Activated CD8-positive, alpha-beta T cell treated with anti-CD3 and anti-CD28 coated beads for 36 hours (primary cell): ENCODE measurements at regions not wholly inside any gene's neighbourhood (a gene's known extent, or its start where the extent isn't known, plus 50 kb on each side); places are given as distances from the start of the nearest gene placed in this dataset.

Source experiments
- ATAC-seq: fragments of 200-7000 bp; cut with Tn5 transposase; one replicate; pipeline ENCODE4 v1.10.0; 2021; ENCODE audit warnings: mild to moderate bottlenecking, moderate library complexity
- CTCF ChIA-PET: fragments of 350-600 bp; sonication (Branson Sonifier 250); formaldehyde crosslinking; loops from one replicate; lab custom pipeline; 2021; ENCODE audit warnings: antibody characterized with exemption; lab: Charles Lee
- POLR2A ChIA-PET: fragments of 350-600 bp; sonication (Branson Sonifier 250); formaldehyde crosslinking; loops from one replicate; lab custom pipeline; 2021; ENCODE audit warnings: antibody characterized with exemption; lab: Charles Lee
- DNase-seq: peaks from one replicate; pipeline ENCODE4 v3.0.0-alpha.2; 2020
- H3K27ac Mint-ChIP-seq: one replicate; pipeline ENCODE4 v1.8.0; 2021; ENCODE audit warnings: mild to moderate bottlenecking, mixed read lengths
- H3K27me3 Mint-ChIP-seq: one replicate; pipeline ENCODE4 v1.8.0; 2021; ENCODE audit warnings: mixed read lengths
- H3K36me3 Mint-ChIP-seq: one replicate; pipeline ENCODE4 v1.8.0; 2021; ENCODE audit warnings: low read depth, mixed read lengths
- H3K4me1 Mint-ChIP-seq: one replicate; pipeline ENCODE4 v1.8.0; 2021; ENCODE audit warnings: low read depth, mixed read lengths
- H3K4me3 Mint-ChIP-seq: one replicate; pipeline ENCODE4 v1.8.0; 2021; ENCODE audit warnings: mild to moderate bottlenecking, moderate library complexity, mixed read lengths
- H3K9me3 Mint-ChIP-seq: one replicate; pipeline ENCODE4 v1.8.0; 2021; ENCODE audit warnings: mixed read lengths
- intact Hi-C: fragments of 100-400 bp; cut with micrococcal nuclease; formaldehyde crosslinking; loops from one replicate; pipeline ENCODE4 v1.10.0; 2022
- TF ChIP-seq, protein P1 (sequence below): fragments of 200-600 bp; IDR thresholded peaks from one replicate; pipeline ENCODE4 v1.8.0; 2022; ENCODE audit warnings: antibody characterized with exemption, mild to moderate bottlenecking

DNA sequence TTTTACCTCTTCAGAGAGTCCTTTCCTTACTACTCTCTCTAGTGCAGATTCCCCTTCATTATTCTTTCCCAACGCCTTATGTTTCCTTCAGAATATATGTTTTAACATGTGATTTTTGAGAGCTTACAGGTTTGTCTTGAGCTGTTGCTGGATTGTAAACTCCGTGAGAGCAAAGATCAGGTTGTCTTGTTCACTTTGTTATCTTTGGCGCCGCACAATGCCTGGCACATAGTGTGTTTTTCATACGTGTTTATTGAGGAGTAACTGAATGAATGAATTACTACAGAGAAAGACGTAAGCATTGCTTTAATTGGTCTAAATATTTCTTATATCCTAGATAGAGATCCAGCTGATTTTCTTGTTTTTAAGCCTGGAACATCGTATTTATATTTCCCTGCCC lies 80.5 kb upstream of the SLC4A4 start:
- TF ChIP-seq, protein P1, sequence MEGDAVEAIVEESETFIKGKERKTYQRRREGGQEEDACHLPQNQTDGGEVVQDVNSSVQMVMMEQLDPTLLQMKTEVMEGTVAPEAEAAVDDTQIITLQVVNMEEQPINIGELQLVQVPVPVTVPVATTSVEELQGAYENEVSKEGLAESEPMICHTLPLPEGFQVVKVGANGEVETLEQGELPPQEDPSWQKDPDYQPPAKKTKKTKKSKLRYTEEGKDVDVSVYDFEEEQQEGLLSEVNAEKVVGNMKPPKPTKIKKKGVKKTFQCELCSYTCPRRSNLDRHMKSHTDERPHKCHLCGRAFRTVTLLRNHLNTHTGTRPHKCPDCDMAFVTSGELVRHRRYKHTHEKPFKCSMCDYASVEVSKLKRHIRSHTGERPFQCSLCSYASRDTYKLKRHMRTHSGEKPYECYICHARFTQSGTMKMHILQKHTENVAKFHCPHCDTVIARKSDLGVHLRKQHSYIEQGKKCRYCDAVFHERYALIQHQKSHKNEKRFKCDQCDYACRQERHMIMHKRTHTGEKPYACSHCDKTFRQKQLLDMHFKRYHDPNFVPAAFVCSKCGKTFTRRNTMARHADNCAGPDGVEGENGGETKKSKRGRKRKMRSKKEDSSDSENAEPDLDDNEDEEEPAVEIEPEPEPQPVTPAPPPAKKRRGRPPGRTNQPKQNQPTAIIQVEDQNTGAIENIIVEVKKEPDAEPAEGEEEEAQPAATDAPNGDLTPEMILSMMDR, result no peak
- intact Hi-C loops, result no loop called here
- Mint-ChIP-seq H3K4me1 (peaks cover 10% of the 10 kb centered on the region), H3K36me3 (no peaks in the 10 kb centered on the region), H3K27ac (no peak overlapping the region), H3K9me3 (no peaks in the 10 kb centered on the region), H3K27me3 (no peaks in the 10 kb centered on the region), H3K4me3 (no peak overlapping the region)
- ChIA-PET CTCF (interaction anchor here (1.2 kb wide), 1 partner anchor 12 kb away, joined by 5 read pairs; no protein-coding TSS in a partner anchor), POLR2A (no interaction called here)
- ATAC-seq, result no peak
- no peak for DNase-seq

DNA sequence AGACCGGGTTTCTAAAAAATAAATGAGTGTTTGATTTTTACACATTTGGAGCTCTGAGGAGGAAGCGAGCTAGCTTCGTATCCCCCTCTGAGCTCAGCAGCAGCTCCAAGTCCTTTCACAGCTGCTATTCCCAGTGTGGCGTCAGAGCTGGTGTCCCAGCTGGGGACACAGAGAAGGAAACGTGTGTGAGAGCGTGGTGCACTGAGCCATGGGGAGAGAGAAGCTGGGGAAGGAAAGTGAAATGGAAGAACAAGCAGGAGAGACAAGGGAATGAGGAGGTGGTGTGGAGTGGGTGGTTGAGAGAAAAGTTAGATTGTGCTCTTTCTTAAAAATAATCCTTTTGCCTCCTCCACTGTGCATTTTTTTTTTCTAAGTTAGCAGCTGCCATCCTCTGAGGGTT lies 79.5 kb upstream of the SLC4A4 start:
- no peak for DNase-seq
- CTCF ChIA-PET, result interaction anchor here (1.2 to 1.6 kb wide), 2 partner anchors 11 kb away, joined by 3 to 5 read pairs; no protein-coding TSS in a partner anchor
- Mint-ChIP-seq H3K27me3 (no peaks in the 10 kb centered on the region), H3K4me3 (no peak overlapping the region), H3K27ac (no peak overlapping the region), H3K4me1 (peaks cover 10% of the 10 kb centered on the region), H3K9me3 (no peaks in the 10 kb centered on the region), H3K36me3 (no peaks in the 10 kb centered on the region)
- TF ChIP-seq, protein P1, result no peak
- POLR2A ChIA-PET, result interaction anchor here (0.6 kb wide), 1 partner anchor 16 kb away, joined by 3 read pairs; no protein-coding TSS in a partner anchor
- intact Hi-C loops, result no loop called here
- no peak for ATAC-seq

DNA sequence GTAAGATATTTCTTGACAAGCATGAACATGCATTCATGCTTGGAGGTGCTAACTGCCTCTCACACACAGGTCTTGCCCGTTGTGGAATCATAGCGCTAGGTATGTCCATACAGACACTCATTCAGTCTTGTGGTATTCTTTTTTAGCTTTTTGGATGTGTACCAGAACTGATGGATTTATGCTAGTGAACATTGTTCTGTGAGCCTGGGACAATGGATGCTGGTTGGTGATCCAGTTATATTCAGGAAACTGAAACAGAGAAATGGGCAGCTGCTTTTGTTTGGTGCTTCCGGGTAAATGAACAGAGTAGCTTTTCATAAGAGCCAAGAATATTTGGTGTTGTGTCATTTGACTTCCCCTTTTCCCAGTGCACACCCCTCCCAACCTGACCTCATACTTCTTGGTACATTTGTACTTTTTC lies 78.9 kb upstream of the SLC4A4 start:
- no peak for DNase-seq
- Mint-ChIP-seq H3K27me3 (no peaks in the 10 kb centered on the region), H3K4me1 (peaks cover 10% of the 10 kb centered on the region), H3K4me3 (no peak overlapping the region), H3K36me3 (no peaks in the 10 kb centered on the region), H3K9me3 (no peaks in the 10 kb centered on the region), H3K27ac (no peak overlapping the region)
- TF ChIP-seq, protein P1, result no peak
- CTCF ChIA-PET, result interaction anchor here (1.6 kb wide), 1 partner anchor 12 kb away, joined by 3 read pairs; no protein-coding TSS in a partner anchor
- no peak for ATAC-seq
- POLR2A ChIA-PET, result interaction anchor here (0.6 kb wide), 1 partner anchor 15 kb away, joined by 3 read pairs; no protein-coding TSS in a partner anchor
- intact Hi-C loops, result no loop called here

DNA sequence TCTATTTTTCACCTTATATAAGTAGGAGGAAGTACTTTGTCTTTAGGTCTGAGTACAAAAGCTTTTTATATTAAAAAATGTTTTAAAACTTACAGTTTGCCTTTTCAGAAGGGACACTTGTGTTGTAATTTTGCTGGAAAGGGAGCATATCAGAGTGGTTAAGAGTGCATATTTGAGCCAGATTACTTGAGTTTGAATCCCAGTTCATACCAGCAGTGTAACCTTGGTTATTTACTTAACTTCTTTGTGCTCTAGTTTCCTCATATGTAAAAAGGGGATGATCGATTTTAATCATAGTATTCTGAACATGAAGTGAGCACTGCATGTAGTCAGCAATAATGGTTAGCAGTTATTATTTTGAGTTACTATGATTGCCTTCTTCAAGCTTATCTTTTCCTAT lies 78.3 kb upstream of the SLC4A4 start:
- Mint-ChIP-seq H3K4me1 (peaks cover 10% of the 10 kb centered on the region), H3K9me3 (no peaks in the 10 kb centered on the region), H3K27me3 (no peaks in the 10 kb centered on the region), H3K4me3 (no peak overlapping the region), H3K27ac (no peak overlapping the region), H3K36me3 (no peaks in the 10 kb centered on the region)
- TF ChIP-seq, protein P1, result no peak
- no peak for ATAC-seq
- no peak for DNase-seq
- intact Hi-C loops, result no loop called here
- POLR2A ChIA-PET, result no interaction called here
- CTCF ChIA-PET, result interaction anchor here (1.6 kb wide), 1 partner anchor 12 kb away, joined by 3 read pairs; no protein-coding TSS in a partner anchor

DNA sequence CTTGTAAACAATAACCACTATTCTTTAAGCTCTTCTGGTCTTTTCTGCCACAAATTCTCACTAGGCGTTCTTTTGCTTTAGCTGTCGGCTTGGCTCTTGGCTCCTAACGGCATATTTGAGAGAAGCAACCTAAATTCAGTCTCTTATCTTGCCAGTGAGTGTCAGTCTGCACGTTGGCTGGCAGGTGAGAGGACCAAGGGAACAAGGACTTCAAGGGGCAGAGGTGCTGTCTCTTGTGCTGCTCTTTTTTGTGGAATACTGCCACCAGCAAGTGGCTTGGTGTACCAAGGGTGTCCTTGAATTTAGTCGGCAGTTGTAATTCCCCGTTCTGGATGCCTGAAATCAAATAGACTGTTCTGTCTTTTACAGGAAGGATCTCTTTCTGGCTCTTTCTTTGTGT lies 77.8 kb upstream of the SLC4A4 start:
- CTCF ChIA-PET, result no interaction called here
- Mint-ChIP-seq H3K9me3 (no peaks in the 10 kb centered on the region), H3K4me3 (no peak overlapping the region), H3K4me1 (peaks cover 10% of the 10 kb centered on the region), H3K27me3 (no peaks in the 10 kb centered on the region), H3K27ac (no peak overlapping the region), H3K36me3 (no peaks in the 10 kb centered on the region)
- TF ChIP-seq, protein P1, result no peak
- DNase-seq (no peak), ATAC-seq (no peak)
- intact Hi-C loops, result no loop called here
- POLR2A ChIA-PET, result interaction anchor here (0.7 kb wide), 1 partner anchor 465 kb away, joined by 3 read pairs; no protein-coding TSS in a partner anchor
